Keratinocyte (primary cell): ENCODE measurements at regions not wholly inside any gene's neighbourhood (a gene's known extent, or its start where the extent isn't known, plus 50 kb on each side); places are given as distances from the start of the nearest gene placed in this dataset.

Experiments
- DNase-seq: peaks from one replicate; pipeline ENCODE4 v3.0.0-alpha.2; 2011; ENCODE audit warnings: low read depth, missing footprints, low spot score
- FAIRE-seq: peaks from 2 replicates; lab custom pipeline; 2011; peaks lifted over from hg19 to GRCh38; lab: Jason Lieb, UNC
- H2AFZ ChIP-seq: 2 replicates; pipeline ENCODE4 v1.6.0; 2012; ENCODE audit warnings: low read length, control low read depth, inconsistent platforms; ENCODE audit not compliant: control insufficient read depth
- H3K27ac ChIP-seq: 2 replicates; pipeline ENCODE4 v1.5.1; 2011; ENCODE audit warnings: low read length; ENCODE audit not compliant: control insufficient read depth, insufficient read depth
- H3K27me3 ChIP-seq: 3 replicates; pipeline ENCODE4 v1.6.0; 2011; ENCODE audit warnings: low read length; ENCODE audit not compliant: control insufficient read depth, insufficient read depth; ENCODE audit errors: extremely low read depth
- H3K36me3 ChIP-seq, 2 experiments: 2 replicates in 1 of 2; 3 replicates in 1 of 2; pipeline ENCODE4 v1.5.1; 2011; ENCODE audit warnings: low read length in 2 of 2, mild to moderate bottlenecking in 1 of 2; ENCODE audit not compliant: control insufficient read depth in 2 of 2, insufficient read depth in 2 of 2; ENCODE audit errors: extremely low read depth in 1 of 2
- H3K4me1 ChIP-seq: 3 replicates; pipeline ENCODE4 v1.5.1; 2011; ENCODE audit warnings: low read length; ENCODE audit not compliant: control insufficient read depth, insufficient read depth; ENCODE audit errors: extremely low read depth
- H3K4me2 ChIP-seq: 3 replicates; pipeline ENCODE4 v1.6.0; 2011; ENCODE audit warnings: low read depth, low read length; ENCODE audit not compliant: control insufficient read depth, insufficient read depth; ENCODE audit errors: extremely low read depth
- H3K4me3 ChIP-seq, 3 experiments: fragments of 200-600 bp in 1 of 3; sonication (generic) in 1 of 3; 2 replicates in 2 of 3; 3 replicates in 1 of 3; pipeline ENCODE4 v1.5.1; 2011 to 2016; ENCODE audit warnings: low read length in 3 of 3, mild to moderate bottlenecking in 3 of 3, control low read depth in 2 of 3, inconsistent platforms in 1 of 3, low read depth in 1 of 3, mixed read lengths in 1 of 3, mixed run types in 1 of 3, moderate library complexity in 1 of 3; ENCODE audit not compliant: control insufficient read depth in 2 of 3, insufficient read depth in 2 of 3; ENCODE audit errors: extremely low read depth in 1 of 3
- H3K79me2 ChIP-seq: 2 replicates; pipeline ENCODE4 v1.6.0; 2012; ENCODE audit warnings: low read length; ENCODE audit not compliant: control insufficient read depth, insufficient read depth
- H3K9ac ChIP-seq: 3 replicates; pipeline ENCODE4 v1.6.0; 2011; ENCODE audit warnings: low read length; ENCODE audit not compliant: control insufficient read depth, insufficient read depth; ENCODE audit errors: extremely low read depth
- H3K9me1 ChIP-seq: 3 replicates; pipeline ENCODE4 v1.6.0; 2011; ENCODE audit warnings: low read length; ENCODE audit not compliant: control insufficient read depth, insufficient read depth; ENCODE audit errors: extremely low read depth
- H3K9me3 ChIP-seq: 2 replicates; pipeline ENCODE4 v1.5.1; 2012; ENCODE audit warnings: low read depth, low read length; ENCODE audit not compliant: control insufficient read depth
- H4K20me1 ChIP-seq: 3 replicates; pipeline ENCODE4 v1.6.0; 2011; ENCODE audit warnings: low read length; ENCODE audit not compliant: control insufficient read depth, insufficient read depth; ENCODE audit errors: extremely low read depth
- CTCF ChIP-seq, 3 experiments: IDR thresholded peaks in 1 of 3; conservative IDR thresholded peaks in 1 of 3; optimal IDR thresholded peaks in 1 of 3; 2 replicates in 2 of 3; 3 replicates in 1 of 3; pipeline versions ENCODE3 to v1.5.1; 2011; ENCODE audit warnings: low read length in 3 of 3, mild to moderate bottlenecking in 3 of 3, moderate library complexity in 2 of 3, control low read depth in 1 of 3, inconsistent platforms in 1 of 3; ENCODE audit not compliant: insufficient read depth in 2 of 3; ENCODE audit errors: extremely low read depth in 1 of 3
- EZH2 ChIP-seq: IDR thresholded peaks from one replicate; pipeline ENCODE4 v1.6.1; 2012; ENCODE audit warnings: inconsistent platforms, mild to moderate bottlenecking, low read length, moderate library complexity
- dilution Hi-C: fragments of 300-500 bp; cut with MboI; formaldehyde crosslinking; loops from one replicate; pipeline ENCODE4 v1.7.0; 2020; ENCODE audit warnings: low sequenced_read_pairs; ENCODE audit not compliant: extremely low pct_ligation_motif_present

GRCh38 chrX:140433582-140433981, 71.3 kb downstream of the SOX3 start:
- H3K27ac ChIP-seq: no peak overlapping the region
- H3K79me2 ChIP-seq: no peaks in the 10 kb centered on the region
- FAIRE-seq (no peak), DNase-seq (no peak)
- no peaks in the 10 kb centered on the region for H3K27me3 ChIP-seq
- no peaks in the 10 kb centered on the region for H3K9me1 ChIP-seq
- no peak overlapping the region for H3K4me2 ChIP-seq
- H3K9ac ChIP-seq: no peak overlapping the region
- no peaks in the 10 kb centered on the region for H3K4me1 ChIP-seq
- H3K9me3 ChIP-seq: no peaks in the 10 kb centered on the region
- no peak overlapping the region for H2AFZ ChIP-seq
- H3K36me3 ChIP-seq: no peaks in the 10 kb centered on the region
- no peaks in the 10 kb centered on the region for H4K20me1 ChIP-seq
- TF ChIP-seq CTCF (optimal IDR thresholded peaks at IDR 0.05 in 1 of 3, IDR thresholded peaks at IDR 0.05 in 1 of 3, conservative IDR thresholded peaks at IDR 0.05 in 1 of 3; ENCODE audit: extremely low read depth in 1 of 3, insufficient read depth in 2 of 3, low read length in 3 of 3) (no peak), EZH2 (no peak)
- dilution Hi-C loops: no loop called here
- H3K4me3 ChIP-seq: no peak overlapping the region

GRCh38 chrX:140432346-140433175, 72.3 kb downstream of the SOX3 start:
- TF ChIP-seq EZH2 (no peak), CTCF (optimal IDR thresholded peaks at IDR 0.05 in 1 of 3, IDR thresholded peaks at IDR 0.05 in 1 of 3, conservative IDR thresholded peaks at IDR 0.05 in 1 of 3; ENCODE audit: extremely low read depth in 1 of 3, insufficient read depth in 2 of 3, low read length in 3 of 3) (no peak)
- no peaks in the 10 kb centered on the region for H3K9me1 ChIP-seq
- H3K9me3 ChIP-seq: no peaks in the 10 kb centered on the region
- H4K20me1 ChIP-seq: no peaks in the 10 kb centered on the region
- no peaks in the 10 kb centered on the region for H3K27me3 ChIP-seq
- no peak overlapping the region for H3K4me3 ChIP-seq
- no peak overlapping the region for H3K27ac ChIP-seq
- H3K4me1 ChIP-seq: no peaks in the 10 kb centered on the region
- dilution Hi-C loops: no loop called here
- H3K4me2 ChIP-seq: no peak overlapping the region
- no peak overlapping the region for H2AFZ ChIP-seq
- no peak for FAIRE-seq
- no peaks in the 10 kb centered on the region for H3K79me2 ChIP-seq
- H3K36me3 ChIP-seq: no peaks in the 10 kb centered on the region
- no peak for DNase-seq
- no peak overlapping the region for H3K9ac ChIP-seq
